A549 (cell line): ENCODE measurements at regions not wholly inside any gene's neighbourhood (a gene's known extent, or its start where the extent isn't known, plus 50 kb on each side); places are given as distances from the start of the nearest gene placed in this dataset.

Experiments
- ATAC-seq, 2 experiments: fragments of 200-7000 bp in 1 of 2; fragments of >200 bp in 1 of 2; cut with Nextera tagmentation in 1 of 2; cut with Tn5 transposase in 1 of 2; 3 replicates each; pipeline versions ENCODE4 v1.8.0 to v1.9.1; 2018 to 2020; ENCODE audit warnings: mild to moderate bottlenecking in 1 of 2, moderate library complexity in 1 of 2
- CTCF ChIA-PET: fragments of 300-600 bp; sonication (Branson Sonifier 250); formaldehyde crosslinking; extraction: SDS; loops from one replicate; lab custom pipeline; 2021; ENCODE audit warnings: antibody characterized with exemption, inconsistent platforms; lab: Yijun Ruan, JAX
- POLR2A ChIA-PET: fragments of 350-600 bp; formaldehyde crosslinking; extraction: SDS; loops from one replicate; lab custom pipeline; 2021; ENCODE audit warnings: antibody characterized with exemption, inconsistent platforms; lab: Yijun Ruan, JAX
- DNase-seq, 2 experiments: peaks; one replicate each; pipeline versions ENCODE4 v3.0.0 to v3.0.0-alpha.2; 2011 to 2016; ENCODE audit warnings: low read depth in 1 of 2, low spot score in 1 of 2
- FAIRE-seq: peaks from 2 replicates; lab custom pipeline; 2011; peaks lifted over from hg19 to GRCh38; lab: Jason Lieb, UNC
- H3K27ac ChIP-seq, 2 experiments: fragments of >200 bp; sonication (Bioruptor Twin); formaldehyde crosslinking; 3 replicates each; pipeline ENCODE4 v1.5.1; 2016 to 2017
- H3K4me1 ChIP-seq: fragments of >200 bp; sonication (Bioruptor Twin); formaldehyde crosslinking; 3 replicates; pipeline ENCODE4 v1.6.1; 2016
- H3K4me2 ChIP-seq: fragments of >200 bp; sonication (Bioruptor Twin); formaldehyde crosslinking; 3 replicates; pipeline ENCODE4 v1.6.1; 2016
- H3K4me3 ChIP-seq: fragments of >200 bp; sonication (Bioruptor Twin); formaldehyde crosslinking; 3 replicates; pipeline ENCODE4 v1.5.1; 2016
- H3K9me3 ChIP-seq: fragments of >200 bp; sonication (Bioruptor Twin); formaldehyde crosslinking; 3 replicates; pipeline ENCODE4 v1.6.1; 2016
- ATOH8 ChIP-seq: fragments of 250-450 bp; sonication (Bioruptor Pico); IDR thresholded peaks from 2 replicates; pipeline ENCODE4 v1.5.0; 2020; ENCODE audit warnings: low read depth, mild to moderate bottlenecking, moderate library complexity
- BCL3 ChIP-seq: fragments of >200 bp; sonication (Bioruptor Twin); formaldehyde crosslinking; IDR thresholded peaks from 3 replicates; pipeline ENCODE4 v1.6.1; 2016
- CHD2 ChIP-seq: fragments of 150-350 bp; IDR thresholded peaks from 2 replicates; pipeline ENCODE4 v1.6.1; 2014; ENCODE audit warnings: low read length; ENCODE audit not compliant: partially characterized antibody
- CTCF ChIP-seq: fragments of >200 bp; sonication (Bioruptor Twin); formaldehyde crosslinking; IDR thresholded peaks from 3 replicates; pipeline ENCODE4 v1.5.1; 2016
- E2F6 ChIP-seq: IDR thresholded peaks from 2 replicates; pipeline ENCODE4 v1.6.1; 2012; ENCODE audit warnings: low read depth, borderline replicate concordance
- EHF ChIP-seq: fragments of 250-450 bp; sonication (Bioruptor Pico); IDR thresholded peaks from 2 replicates; pipeline ENCODE4 v1.5.0; 2020; ENCODE audit warnings: mild to moderate bottlenecking
- EHMT2 ChIP-seq: fragments of 200-600 bp; sonication (generic); IDR thresholded peaks from 2 replicates; pipeline ENCODE4 v1.6.1; 2016; ENCODE audit warnings: antibody characterized with exemption, low read depth, mild to moderate bottlenecking, moderate library complexity
- ELK1 ChIP-seq: fragments of 150-350 bp; IDR thresholded peaks from 2 replicates; pipeline ENCODE4 v1.6.1; 2014; ENCODE audit warnings: low read depth, mild to moderate bottlenecking, low read length
- EP300 ChIP-seq, 2 experiments: fragments of >200 bp; sonication (Bioruptor Twin); formaldehyde crosslinking; IDR thresholded peaks; 2 replicates in 1 of 2; 3 replicates in 1 of 2; pipeline ENCODE4 v1.6.1; 2016 to 2017
- ESRRA ChIP-seq: fragments of 150-350 bp; IDR thresholded peaks from 2 replicates; pipeline ENCODE4 v1.6.1; 2014; ENCODE audit warnings: mild to moderate bottlenecking, low read length, borderline replicate concordance
- FOSB ChIP-seq: fragments of 250-450 bp; sonication (Bioruptor Pico); IDR thresholded peaks from 2 replicates; pipeline ENCODE4 v1.5.0; 2020; ENCODE audit warnings: mild to moderate bottlenecking, moderate library complexity
- FOXS1 ChIP-seq: fragments of 250-450 bp; sonication (Bioruptor Pico); IDR thresholded peaks from 2 replicates; pipeline ENCODE4 v1.5.0; 2020; ENCODE audit warnings: mild to moderate bottlenecking, moderate library complexity
- GATA3 ChIP-seq: IDR thresholded peaks from 2 replicates; pipeline ENCODE4 v1.6.1; 2012; ENCODE audit warnings: borderline replicate concordance
- HDAC2 ChIP-seq: fragments of 200-600 bp; sonication (generic); IDR thresholded peaks from 2 replicates; pipeline ENCODE4 v1.6.1; 2016
- HMGXB4 ChIP-seq: fragments of 250-450 bp; sonication (Bioruptor Pico); IDR thresholded peaks from 2 replicates; pipeline ENCODE4 v1.5.0; 2021; ENCODE audit warnings: mild to moderate bottlenecking, moderate library complexity, borderline replicate concordance
- JUNB ChIP-seq: fragments of >200 bp; sonication (Bioruptor Twin); formaldehyde crosslinking; IDR thresholded peaks from 2 replicates; pipeline ENCODE4 v1.6.1; 2016
- KDM1A ChIP-seq: fragments of 200-600 bp; sonication (generic); IDR thresholded peaks from 2 replicates; pipeline ENCODE4 v1.6.1; 2016; ENCODE audit warnings: low read depth, mild to moderate bottlenecking
- MYC ChIP-seq: IDR thresholded peaks from 2 replicates; pipeline ENCODE4 v1.6.1; 2012; ENCODE audit warnings: mild to moderate bottlenecking, inconsistent platforms, low read length, improper control_type of control experiment, borderline replicate concordance
- PBX3 ChIP-seq: IDR thresholded peaks from 2 replicates; pipeline ENCODE4 v1.6.1; 2012
- PHF8 ChIP-seq: fragments of 200-600 bp; sonication (generic); IDR thresholded peaks from 2 replicates; pipeline ENCODE4 v1.6.1; 2016; ENCODE audit warnings: low read depth, mild to moderate bottlenecking, antibody characterized with exemption, moderate library complexity, borderline replicate concordance
- POLR2A ChIP-seq: IDR thresholded peaks from 2 replicates; pipeline ENCODE4 v1.6.1; 2012; ENCODE audit warnings: mild to moderate bottlenecking, low read length
- POLR2AphosphoS2 ChIP-seq: conservative IDR thresholded peaks from 2 replicates; pipeline ENCODE4 v1.6.1; 2012; ENCODE audit warnings: low read length, improper control_type of control experiment, inconsistent platforms
- REST ChIP-seq: fragments of 200-600 bp; sonication (generic); IDR thresholded peaks from 2 replicates; pipeline ENCODE4 v1.6.1; 2016; ENCODE audit warnings: antibody characterized with exemption, mild to moderate bottlenecking, moderate library complexity
- RFX5 ChIP-seq: fragments of 450-650 bp; IDR thresholded peaks from 2 replicates; pipeline ENCODE4 v1.7.1; 2014; ENCODE audit warnings: antibody characterized with exemption, mild to moderate bottlenecking, moderate library complexity
- TFCP2L1 ChIP-seq: fragments of 250-450 bp; sonication (Bioruptor Pico); IDR thresholded peaks from 2 replicates; pipeline ENCODE4 v1.5.0; 2021; ENCODE audit warnings: mild to moderate bottlenecking
- TP53 ChIP-seq: fragments of 250-450 bp; sonication (Bioruptor Pico); IDR thresholded peaks from 2 replicates; pipeline ENCODE4 v1.5.0; 2021; ENCODE audit warnings: mild to moderate bottlenecking, moderate library complexity
- ZNF302 ChIP-seq: fragments of 250-450 bp; sonication (Bioruptor Pico); IDR thresholded peaks from 2 replicates; pipeline ENCODE4 v1.9.0; 2021; ENCODE audit warnings: inconsistent platforms, mild to moderate bottlenecking, moderate library complexity
- WGBS: methylation state at CpG from one replicate; pipeline ENCODE4 v1.1.6; 2017; ENCODE audit errors: missing lambda C conversion rate; 5-methylcytosine and 5-hydroxymethylcytosine counted together

- CTCF ChIA-PET: interaction anchor here (0.9 to 1.3 kb wide), 2 partner anchors 9 to 626 kb away, joined by 3 to 4 read pairs; partner anchors contain the start of gene NSG2
- DNase-seq: no peak
- Histone ChIP-seq H3K4me3 (no peak overlapping the region), H3K9me3 (peaks cover 25% of the 10 kb centered on the region), H3K4me1 (no peaks in the 10 kb centered on the region)
- POLR2A ChIA-PET: no interaction called here
- TF ChIP-seq ELK1 (no peak), FOSB (no peak), HDAC2 (no peak), CHD2 (no peak), CTCF (no peak), PHF8 (no peak), PBX3 (no peak), EHF (no peak), GATA3 (no peak), HMGXB4 (CRISPR knock-in tag) (no peak), MYC (no peak), TFCP2L1 (CRISPR knock-in tag) (no peak), REST (no peak), POLR2A (no peak), ESRRA (no peak)
- TF ChIP-seq, all 56 proteins: peak for 0
- ATAC-seq (no peak), FAIRE-seq (no peak)
- WGBS: 57% methylated on average over 11 of the region's 11 CpGs
- Histone ChIP-seq H3K4me2 (no peak overlapping the region), H3K27ac (no peak overlapping the region)
Measured at GRCh38 chr5:173420108-173420507, 91.9 kb upstream of the STC2 start.

GRCh38 chr5:173413471-173413982 lies 85.3 kb upstream of the STC2 start:
- WGBS: 78% methylated on average over 5 of the region's 5 CpGs
- no peak overlapping the region for H3K27ac ChIP-seq
- no peak for FAIRE-seq
- H3K9me3 ChIP-seq: peaks cover 3% of the 10 kb centered on the region; the same call in 1 of the 3 replicates
- no peaks in the 10 kb centered on the region for H3K4me1 ChIP-seq
- no peak for DNase-seq
- ChIA-PET CTCF (interaction anchor here (1.2 kb wide), 1 partner anchor 17 kb away, joined by 3 read pairs; no protein-coding TSS in a partner anchor), POLR2A (no interaction called here)
- no peak overlapping the region for H3K4me2 ChIP-seq
- ATAC-seq: no peak
- no peak overlapping the region for H3K4me3 ChIP-seq
- no peak for TF ChIP-seq RFX5
- TF ChIP-seq ZNF302: no peak
- TF ChIP-seq TP53: no peak
- TF ChIP-seq KDM1A: no peak
- TF ChIP-seq EP300 (IDR thresholded peaks at IDR 0.05): no peak
- no peak for TF ChIP-seq E2F6
- TF ChIP-seq ATOH8 (CRISPR knock-in tag): no peak
- no peak for TF ChIP-seq JUNB
- TF ChIP-seq POLR2AphosphoS2: no peak
- no peak for TF ChIP-seq EHMT2
- TF ChIP-seq FOXS1 (CRISPR knock-in tag): no peak
- no peak for TF ChIP-seq BCL3
